ENCODE measurements at regions not wholly inside any gene's neighbourhood (a gene's known extent, or its start where the extent isn't known, plus 50 kb on each side); places are given as distances from the start of the nearest gene placed in this dataset.

DNA sequence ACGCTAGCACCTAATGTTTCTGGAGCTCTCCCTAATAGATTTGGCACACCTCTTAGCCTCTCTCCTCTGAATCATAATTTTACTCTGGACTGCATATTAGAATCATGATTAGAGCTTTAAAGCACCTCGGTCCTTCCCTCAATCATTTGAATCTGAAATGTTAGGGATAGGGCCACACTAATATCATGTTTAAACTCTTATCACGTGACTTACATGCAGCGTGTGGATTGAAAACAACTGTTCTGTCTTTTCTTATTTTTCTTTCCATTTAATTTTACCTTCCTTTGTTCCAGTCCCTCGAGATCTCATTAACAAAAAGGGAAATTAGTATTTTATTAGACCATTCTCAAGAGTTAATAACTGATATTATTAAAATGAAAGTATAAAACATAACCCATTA, 762.5 kb upstream of the FLRT2 start:
- DNase-seq = no peak

DNA sequence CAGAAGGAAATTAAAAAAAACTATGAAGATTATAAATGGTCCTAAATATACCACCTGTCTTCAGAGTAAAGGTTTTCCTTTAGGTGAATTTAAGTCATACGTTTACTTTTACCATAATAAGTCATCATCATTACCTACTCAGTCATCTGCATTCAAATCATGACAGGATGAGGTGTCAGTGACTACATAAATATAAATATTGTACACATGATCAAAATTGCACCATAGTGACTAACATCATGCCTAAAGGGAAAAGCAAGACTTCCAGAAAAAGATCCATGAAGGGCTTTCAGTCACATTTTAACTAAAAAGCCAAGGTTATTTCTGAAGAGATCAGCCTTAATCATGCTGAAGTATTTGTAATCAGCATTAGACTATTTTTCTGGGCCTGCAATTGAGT, 759.9 kb upstream of the FLRT2 start:
- Mint-ChIP-seq H3K9me3 (peaks cover 4 to 5% of the 10 kb centered on the region in 2 donors), H3K27me3 (no peaks in the 10 kb centered on the region), H3K4me3 (no peak overlapping the region), H3K36me3 (no peaks in the 10 kb centered on the region), H3K27ac (no peak overlapping the region), H3K4me1 (no peaks in the 10 kb centered on the region)
- ATAC-seq (replicated peaks) (no peak), DNase-seq (no peak)

More for the DNA sequence above, 762.5 kb upstream of the FLRT2 start:
- no peak for ATAC-seq (replicated peaks)
- Mint-ChIP-seq H3K4me3 (no peak overlapping the region), H3K27me3 (no peaks in the 10 kb centered on the region), H3K27ac (no peak overlapping the region), H3K4me1 (no peaks in the 10 kb centered on the region), H3K9me3 (peaks cover 7 to 10% of the 10 kb centered on the region in 2 donors), H3K36me3 (no peaks in the 10 kb centered on the region)

DNA sequence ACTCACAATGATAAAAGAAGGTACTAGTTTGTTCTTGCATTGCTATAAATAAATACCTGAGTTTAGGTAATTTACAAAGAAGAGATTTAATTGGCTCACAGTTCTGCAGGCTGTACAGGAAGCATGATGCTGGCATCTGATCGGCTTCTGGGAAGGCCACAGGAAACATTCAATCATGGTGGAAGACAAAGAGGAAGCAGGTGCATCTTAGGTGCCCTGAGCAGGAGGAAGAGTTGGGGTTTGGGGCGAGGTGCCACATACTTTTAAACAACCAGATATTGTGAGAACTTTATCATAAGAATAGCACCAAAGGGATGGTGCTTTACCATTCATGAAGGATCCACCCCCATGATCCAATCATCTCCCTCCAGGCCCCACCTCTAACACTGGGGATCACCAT, 752.6 kb upstream of the FLRT2 start:
- H3K27ac Mint-ChIP-seq = no peak overlapping the region
- no peaks in the 10 kb centered on the region for H3K27me3 Mint-ChIP-seq
- no peaks in the 10 kb centered on the region for H3K36me3 Mint-ChIP-seq

DNA sequence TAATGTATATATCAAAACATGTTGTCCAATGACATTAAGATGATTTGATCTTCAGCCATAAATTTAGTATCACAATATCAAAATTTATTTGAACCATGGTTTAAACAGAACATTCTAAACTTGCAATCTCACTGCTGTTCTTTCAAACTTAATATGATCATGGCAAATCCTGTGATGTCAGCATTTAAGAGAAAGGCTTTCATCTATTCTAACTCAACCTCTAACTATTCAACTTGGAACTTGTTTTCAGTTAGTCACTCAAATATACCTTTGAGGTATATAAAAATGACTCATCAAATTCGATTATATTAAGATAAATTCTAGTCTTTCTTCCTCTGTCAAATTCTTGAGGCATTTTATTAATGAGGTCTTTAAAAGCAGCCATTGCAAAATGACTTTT, 747.0 kb upstream of the FLRT2 start:
- H3K27me3 Mint-ChIP-seq = no peaks in the 10 kb centered on the region
- no peaks in the 10 kb centered on the region for H3K4me1 Mint-ChIP-seq
- no peak for DNase-seq
- no peak overlapping the region for H3K4me3 Mint-ChIP-seq
- H3K36me3 Mint-ChIP-seq = no peaks in the 10 kb centered on the region
- H3K9me3 Mint-ChIP-seq = peaks cover 5 to 6% of the 10 kb centered on the region in 2 donors
- H3K27ac Mint-ChIP-seq = no peak overlapping the region
- no peak for ATAC-seq (replicated peaks)

More for the DNA sequence above, 752.6 kb upstream of the FLRT2 start:
- Mint-ChIP-seq H3K9me3 (peaks cover 1 to 15% of the 10 kb centered on the region in 2 donors), H3K4me1 (no peaks in the 10 kb centered on the region), H3K4me3 (no peak overlapping the region)
- ATAC-seq (replicated peaks) (no peak), DNase-seq (no peak)

DNA sequence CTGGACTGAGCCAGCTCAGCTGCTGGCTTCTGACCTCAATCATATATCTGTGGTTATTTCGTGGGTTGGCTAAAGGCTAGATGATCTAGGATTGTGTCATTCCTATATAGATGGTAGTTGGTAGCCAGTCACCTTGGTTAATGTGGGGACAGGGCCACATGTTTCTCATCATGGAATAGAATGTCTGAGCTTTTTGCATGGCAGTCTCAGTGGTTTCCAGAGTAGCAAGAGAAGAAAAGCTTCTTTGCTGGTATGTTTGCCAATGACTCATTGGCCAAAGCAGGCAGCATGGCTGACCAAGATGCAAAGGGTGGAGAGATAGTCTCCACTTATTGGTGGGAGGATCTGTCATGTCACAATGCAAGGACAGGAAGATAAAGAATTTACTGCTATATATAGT, 746.4 kb upstream of the FLRT2 start:
- ATAC-seq (replicated peaks) (no peak), DNase-seq (no peak)
- Mint-ChIP-seq H3K9me3 (peaks cover 5 to 6% of the 10 kb centered on the region in 2 donors), H3K4me3 (no peak overlapping the region), H3K4me1 (no peaks in the 10 kb centered on the region), H3K27me3 (no peaks in the 10 kb centered on the region), H3K36me3 (no peaks in the 10 kb centered on the region), H3K27ac (no peak overlapping the region)

DNA sequence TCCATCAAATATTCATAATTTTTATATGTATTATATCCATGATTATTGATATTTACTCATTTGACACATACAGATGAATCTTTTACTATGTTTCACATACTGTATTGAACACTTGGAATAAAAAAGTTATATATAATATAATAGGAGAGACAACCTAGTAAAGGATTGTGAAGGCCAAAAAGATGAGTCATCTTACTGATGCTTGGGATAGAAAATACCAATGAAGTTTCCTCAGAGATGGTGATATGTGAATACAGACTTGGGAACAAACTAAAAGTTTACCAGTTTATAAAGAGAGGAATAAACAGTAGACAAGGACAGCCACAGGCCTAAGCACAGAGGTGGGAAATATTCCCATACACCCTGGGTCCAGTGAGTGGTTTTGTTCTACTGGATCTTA, 743.9 kb upstream of the FLRT2 start:
- Mint-ChIP-seq H3K9me3 (peaks cover 5 to 6% of the 10 kb centered on the region in 2 donors), H3K27me3 (no peaks in the 10 kb centered on the region), H3K27ac (no peak overlapping the region), H3K36me3 (no peaks in the 10 kb centered on the region), H3K4me3 (no peak overlapping the region), H3K4me1 (no peaks in the 10 kb centered on the region)
- ATAC-seq (replicated peaks) (no peak), DNase-seq (no peak)

DNA sequence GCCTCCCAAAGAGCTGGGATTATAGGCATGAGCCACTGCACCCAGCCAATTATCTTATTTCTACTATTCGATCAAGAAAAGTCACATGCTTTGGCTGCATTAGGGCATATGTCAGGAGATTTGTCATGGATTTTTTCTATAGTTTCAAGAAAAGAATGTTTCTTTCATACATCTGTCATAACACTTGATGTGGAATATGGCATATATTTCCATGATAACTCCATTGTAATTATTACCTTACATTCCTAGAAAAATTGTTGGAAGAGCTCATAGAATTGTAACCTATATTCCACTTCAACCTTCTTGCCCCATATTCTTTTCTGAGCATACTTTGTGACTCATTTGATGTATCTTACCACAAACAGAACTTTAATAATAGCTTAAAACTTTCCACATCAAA, 740.9 kb upstream of the FLRT2 start:
- DNase-seq (no peak), ATAC-seq (replicated peaks) (no peak)
- Mint-ChIP-seq H3K27ac (no peak overlapping the region), H3K36me3 (no peaks in the 10 kb centered on the region), H3K4me1 (no peaks in the 10 kb centered on the region), H3K27me3 (no peaks in the 10 kb centered on the region), H3K4me3 (no peak overlapping the region), H3K9me3 (peaks cover 0 to 5% of the 10 kb centered on the region in 2 donors)

DNA sequence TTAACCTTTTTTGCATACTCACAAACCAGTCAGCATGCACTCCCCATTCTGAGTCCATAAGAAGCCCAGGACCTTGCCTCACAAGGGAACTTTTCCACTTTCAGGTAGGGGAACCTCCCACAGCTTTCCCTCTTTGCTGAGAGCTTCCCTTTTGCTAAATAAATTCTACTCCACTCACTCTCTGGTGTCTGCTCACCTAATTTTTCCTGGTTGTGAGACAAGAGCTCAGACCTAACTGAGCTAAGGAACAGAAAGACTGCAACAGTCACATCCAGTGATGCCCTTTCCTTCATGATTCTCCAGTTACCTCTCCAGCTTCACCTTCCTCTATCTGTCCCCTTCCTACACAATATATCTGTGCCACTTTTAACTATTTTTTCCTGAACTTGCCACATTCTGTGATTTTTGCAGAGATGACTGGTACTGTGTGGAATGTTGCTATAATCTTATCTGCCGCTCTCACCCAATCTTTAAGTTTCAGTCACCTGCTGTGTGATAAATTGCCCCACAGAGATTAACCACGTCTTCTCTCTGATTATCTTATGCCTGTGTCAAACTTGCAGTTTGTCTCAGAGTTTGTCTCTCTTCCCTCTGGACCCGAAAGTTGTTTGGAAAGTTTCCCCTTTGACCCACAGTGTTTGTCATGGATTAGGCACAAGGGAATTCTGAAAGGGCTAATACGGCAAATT, 737.1 kb upstream of the FLRT2 start:
- Mint-ChIP-seq H3K27ac (no peak overlapping the region), H3K9me3 (peaks cover 0 to 1% of the 10 kb centered on the region in 2 donors), H3K4me3 (no peak overlapping the region), H3K4me1 (no peaks in the 10 kb centered on the region), H3K36me3 (no peaks in the 10 kb centered on the region), H3K27me3 (no peaks in the 10 kb centered on the region)
- no peak for ATAC-seq (replicated peaks)
- DNase-seq = no peak

DNA sequence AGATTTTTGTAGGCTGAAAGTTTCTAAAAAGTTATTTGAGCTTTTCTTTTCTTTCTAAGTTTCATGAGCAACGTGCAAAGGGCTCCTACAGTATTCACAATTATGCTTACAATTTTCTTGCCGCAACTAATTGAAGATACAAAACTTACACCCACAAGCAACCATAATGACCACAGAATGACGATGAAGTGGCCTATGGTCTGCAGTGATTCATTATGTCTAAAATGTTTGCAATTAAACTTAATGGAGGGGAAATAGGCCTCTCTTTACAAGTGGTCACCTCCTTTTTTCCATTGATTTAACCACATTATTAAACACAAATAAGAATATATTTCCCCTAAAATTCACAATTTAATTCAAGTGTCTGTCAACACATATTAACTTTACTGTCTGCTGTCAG, 732.6 kb upstream of the FLRT2 start:
- no peak overlapping the region for H3K4me3 Mint-ChIP-seq
- H3K27me3 Mint-ChIP-seq = no peaks in the 10 kb centered on the region
- ATAC-seq (replicated peaks) = no peak
- H3K9me3 Mint-ChIP-seq = peaks cover 0 to 1% of the 10 kb centered on the region in 2 donors
- no peak overlapping the region for H3K27ac Mint-ChIP-seq
- no peak for DNase-seq
- no peaks in the 10 kb centered on the region for H3K4me1 Mint-ChIP-seq
- H3K36me3 Mint-ChIP-seq = no peaks in the 10 kb centered on the region

DNA sequence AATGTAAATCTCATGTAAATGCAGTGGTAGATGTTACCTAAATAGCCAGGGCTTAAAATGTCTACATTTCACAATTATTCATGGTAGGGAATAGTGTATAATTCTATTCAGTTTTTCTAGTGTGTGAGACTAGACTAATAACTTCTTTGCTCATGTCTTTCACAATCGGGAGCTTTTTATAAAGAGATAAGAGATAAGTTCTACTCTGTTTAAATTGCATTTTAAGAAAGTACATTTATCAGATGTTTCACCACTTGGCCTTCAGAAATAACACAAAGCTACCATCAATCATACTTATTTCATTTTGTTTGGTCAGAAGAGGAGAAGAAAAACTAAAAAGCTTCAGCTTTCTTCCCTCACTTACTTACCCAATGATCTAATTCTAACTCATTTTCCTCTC, 725.5 kb upstream of the FLRT2 start:
- H3K4me1 Mint-ChIP-seq = no peaks in the 10 kb centered on the region
- H3K36me3 Mint-ChIP-seq = no peaks in the 10 kb centered on the region
- no peak overlapping the region for H3K4me3 Mint-ChIP-seq
- no peak overlapping the region for H3K27ac Mint-ChIP-seq
- ATAC-seq (replicated peaks) (no peak), DNase-seq (no peak)
- peaks cover 0 to 2% of the 10 kb centered on the region in 2 donors for H3K9me3 Mint-ChIP-seq
- H3K27me3 Mint-ChIP-seq = no peaks in the 10 kb centered on the region

DNA sequence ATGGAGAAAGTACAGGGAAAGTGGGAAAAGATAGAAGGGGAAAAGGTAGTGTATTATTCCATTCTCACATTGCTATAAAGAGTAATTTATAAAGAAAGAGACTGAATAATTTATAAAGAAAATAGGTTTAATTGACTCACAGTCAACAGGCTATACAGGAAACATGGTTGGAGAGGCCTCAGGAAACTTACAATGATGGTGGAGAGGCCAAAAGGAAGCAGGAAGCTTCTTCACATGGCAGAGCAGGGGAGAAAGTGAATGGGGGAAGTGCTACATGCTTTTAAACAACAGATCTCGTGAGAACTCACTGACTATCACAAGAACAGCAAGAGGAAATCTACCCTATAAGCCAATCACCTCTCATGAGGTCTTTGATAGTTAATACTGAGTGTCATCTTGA, 725.0 kb upstream of the FLRT2 start:
- no peak for ATAC-seq (replicated peaks)
- Mint-ChIP-seq H3K4me1 (no peaks in the 10 kb centered on the region), H3K9me3 (peaks cover 0 to 2% of the 10 kb centered on the region in 2 donors), H3K4me3 (no peak overlapping the region), H3K36me3 (no peaks in the 10 kb centered on the region), H3K27ac (no peak overlapping the region), H3K27me3 (no peaks in the 10 kb centered on the region)
- no peak for DNase-seq

DNA sequence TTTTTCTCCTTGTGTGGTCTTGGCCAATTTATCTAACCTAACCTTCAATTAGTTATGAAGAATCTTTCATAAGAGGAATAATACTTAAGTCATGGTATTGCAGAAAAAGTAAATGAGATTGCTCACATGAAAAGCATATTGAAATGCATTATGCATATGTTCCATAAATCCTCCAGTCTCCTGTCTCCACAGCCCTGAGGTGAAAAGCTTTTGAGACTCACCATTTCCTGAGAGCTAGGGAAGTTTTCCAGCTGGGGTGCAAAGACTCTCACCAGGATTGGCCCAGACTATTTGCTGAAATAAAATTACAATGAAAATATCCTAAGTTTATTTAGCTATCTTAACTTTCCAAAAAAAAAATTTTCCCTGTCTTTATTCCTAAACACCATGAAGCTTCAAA, 723.8 kb upstream of the FLRT2 start:
- Mint-ChIP-seq H3K27ac (no peak overlapping the region), H3K27me3 (no peaks in the 10 kb centered on the region), H3K4me3 (no peak overlapping the region), H3K4me1 (no peaks in the 10 kb centered on the region), H3K36me3 (no peaks in the 10 kb centered on the region), H3K9me3 (peaks cover 0 to 5% of the 10 kb centered on the region in 2 donors)
- DNase-seq = no peak
- ATAC-seq (replicated peaks) = no peak

DNA sequence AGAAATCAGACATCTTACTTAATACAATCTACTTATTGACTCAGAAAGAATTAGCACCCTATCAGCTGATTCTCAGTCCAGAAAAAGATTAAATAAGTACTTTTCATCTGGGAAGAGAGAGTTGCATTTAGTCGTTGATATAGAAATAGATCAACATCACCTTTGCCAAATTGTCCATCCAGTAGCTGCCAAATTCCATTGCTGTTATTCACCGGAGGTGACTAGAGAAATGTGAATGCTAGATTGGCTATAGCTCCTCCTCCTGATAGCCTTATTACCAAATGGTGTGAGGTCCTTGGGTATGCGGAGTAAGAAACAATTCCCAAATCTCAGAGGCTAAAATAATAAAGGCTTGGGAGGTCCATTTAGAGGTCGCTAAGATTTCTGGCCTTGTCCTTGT, 723.3 kb upstream of the FLRT2 start:
- DNase-seq (no peak), ATAC-seq (replicated peaks) (no peak)
- Mint-ChIP-seq H3K4me1 (no peaks in the 10 kb centered on the region), H3K9me3 (peaks cover 0 to 5% of the 10 kb centered on the region in 2 donors), H3K36me3 (no peaks in the 10 kb centered on the region), H3K4me3 (no peak overlapping the region), H3K27ac (no peak overlapping the region), H3K27me3 (no peaks in the 10 kb centered on the region)

DNA sequence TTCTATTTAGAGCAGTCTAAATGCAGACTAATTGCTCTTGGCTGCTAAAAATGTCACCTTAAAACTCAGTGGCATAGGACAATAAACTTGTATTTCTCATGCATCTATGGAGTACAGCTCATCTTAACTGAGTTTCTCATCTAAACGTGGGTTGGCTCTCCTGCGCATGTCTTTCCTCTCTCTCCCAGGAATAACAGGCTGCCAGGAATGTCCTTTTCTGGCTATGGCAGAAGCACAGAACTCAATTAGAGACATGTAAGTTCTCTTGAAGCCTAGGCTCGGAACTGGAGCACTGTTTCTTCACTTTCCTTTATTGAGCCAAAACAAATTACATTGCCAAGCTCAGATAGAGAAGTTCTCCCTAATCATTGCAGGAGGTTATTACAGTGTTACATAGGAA, 722.3 kb upstream of the FLRT2 start:
- no peaks in the 10 kb centered on the region for H3K36me3 Mint-ChIP-seq

DNA sequence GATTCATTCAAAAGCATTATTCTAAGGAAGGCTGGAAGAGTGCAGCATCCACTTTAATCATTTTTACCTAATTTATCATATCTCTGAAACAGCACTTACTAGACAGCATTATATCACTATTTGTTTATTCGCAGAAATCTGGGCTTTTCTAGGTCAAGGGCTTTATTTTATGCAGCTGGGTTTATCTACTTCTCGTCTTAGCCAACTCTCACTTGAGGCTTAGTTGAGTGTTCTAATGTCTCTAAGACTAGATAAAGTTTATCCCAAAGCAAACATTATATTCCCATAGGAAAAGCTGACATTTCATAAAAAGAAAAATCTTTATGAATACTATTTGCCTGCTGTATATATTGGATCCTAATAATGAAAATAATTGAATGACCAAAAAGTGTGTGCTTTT, 720.8 kb upstream of the FLRT2 start:
- DNase-seq (no peak), ATAC-seq (replicated peaks) (no peak)
- Mint-ChIP-seq H3K27ac (no peak overlapping the region), H3K4me3 (no peak overlapping the region), H3K36me3 (no peaks in the 10 kb centered on the region), H3K27me3 (no peaks in the 10 kb centered on the region), H3K9me3 (peaks cover 0 to 5% of the 10 kb centered on the region in 2 donors), H3K4me1 (no peaks in the 10 kb centered on the region)

More for the DNA sequence above, 722.3 kb upstream of the FLRT2 start:
- H3K27ac Mint-ChIP-seq = no peak overlapping the region
- ATAC-seq (replicated peaks) (no peak), DNase-seq (no peak)
- no peaks in the 10 kb centered on the region for H3K27me3 Mint-ChIP-seq
- no peak overlapping the region for H3K4me3 Mint-ChIP-seq
- H3K4me1 Mint-ChIP-seq = no peaks in the 10 kb centered on the region
- peaks cover 0 to 5% of the 10 kb centered on the region in 2 donors for H3K9me3 Mint-ChIP-seq

DNA sequence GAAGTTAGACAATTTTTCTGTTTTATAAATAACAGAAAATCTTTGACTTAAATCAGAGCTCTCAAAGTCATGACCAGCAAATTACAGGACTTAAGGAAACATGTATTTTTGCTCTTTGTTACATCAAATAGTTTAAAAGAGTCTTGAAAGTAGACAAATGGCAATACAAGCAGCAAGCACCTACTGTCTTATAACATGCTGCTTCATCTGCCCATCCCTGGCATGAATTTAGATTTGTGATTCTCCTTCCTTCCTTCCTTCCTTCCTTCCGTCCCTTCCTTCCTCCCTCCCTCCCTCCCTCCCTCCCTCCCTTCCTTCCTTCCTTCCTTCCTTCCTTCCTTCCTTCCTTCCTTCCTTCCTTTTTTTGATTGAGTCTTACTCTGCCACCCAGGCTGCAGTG, 715.6 kb upstream of the FLRT2 start:
- H3K27me3 Mint-ChIP-seq = no peaks in the 10 kb centered on the region
- DNase-seq = no peak
- no peaks in the 10 kb centered on the region for H3K36me3 Mint-ChIP-seq
- H3K9me3 Mint-ChIP-seq = peaks cover 5 to 15% of the 10 kb centered on the region in 2 donors
- H3K4me1 Mint-ChIP-seq = no peaks in the 10 kb centered on the region
- H3K4me3 Mint-ChIP-seq = no peak overlapping the region
- no peak for ATAC-seq (replicated peaks)
- H3K27ac Mint-ChIP-seq = no peak overlapping the region

Data from stimulated activated naive B cell treated with anti-CD40 and anti-IgM and Interleukin-4, amounts not matched to agents 10 μg/mL and 1 μg/mL and 100 μg/mL, for 72 hours (primary cell).